Common myeloid progenitor, CD34-positive (primary cell): ENCODE measurements at regions not wholly inside any gene's neighbourhood (a gene's known extent, or its start where the extent isn't known, plus 50 kb on each side); places are given as distances from the start of the nearest gene placed in this dataset.

ENCODE experiments used
- CTCF ChIA-PET: fragments of 350-600 bp; sonication (Branson Sonifier 250); formaldehyde crosslinking; loops from one replicate; lab custom pipeline; 2021; ENCODE audit warnings: antibody characterized with exemption; lab: Charles Lee
- POLR2A ChIA-PET: fragments of 350-600 bp; sonication (Branson Sonifier 250); formaldehyde crosslinking; loops from one replicate; lab custom pipeline; 2021; ENCODE audit warnings: antibody characterized with exemption; lab: Charles Lee
- DNase-seq, 3 donors: peaks; one replicate each; pipeline versions ENCODE4 v3.0.0 to v3.0.0-alpha.2; 2013
- H3K27ac ChIP-seq, 2 experiments: 1 replicate in 1 of 2; 2 replicates in 1 of 2; pipeline ENCODE4 v1.7.0; 2013; ENCODE audit warnings: inconsistent platforms in 2 of 2, low read length in 2 of 2, mild to moderate bottlenecking in 2 of 2, low read depth in 1 of 2, moderate library complexity in 1 of 2; ENCODE audit not compliant: severe bottlenecking in 2 of 2, insufficient read depth in 1 of 2, poor library complexity in 1 of 2
- H3K27me3 ChIP-seq, 5 experiments: replicated peaks in 2 of 5; 1 replicate in 3 of 5; 2 replicates in 2 of 5; pipeline versions ENCODE4 v1.6.1 to v1.7.0; 2013; ENCODE audit warnings: low read length in 4 of 5, mild to moderate bottlenecking in 2 of 5, moderate library complexity in 2 of 5, inconsistent platforms in 1 of 5; ENCODE audit not compliant: insufficient read depth in 5 of 5, control insufficient read depth in 4 of 5
- H3K36me3 ChIP-seq, 4 experiments: 1 replicate in 2 of 4; 2 replicates in 2 of 4; pipeline versions ENCODE4 v1.6.1 to v1.7.0; 2013; ENCODE audit warnings: low read length in 3 of 4, control low read depth in 1 of 4, mild to moderate bottlenecking in 1 of 4; ENCODE audit not compliant: control insufficient read depth in 4 of 4, insufficient read depth in 4 of 4
- H3K4me1 ChIP-seq, 4 experiments: 1 replicate in 3 of 4; 2 replicates in 1 of 4; pipeline versions ENCODE4 v1.6.1 to v1.7.1; 2013; ENCODE audit warnings: low read length in 3 of 4, mild to moderate bottlenecking in 3 of 4, control low read depth in 1 of 4, inconsistent platforms in 1 of 4, moderate library complexity in 1 of 4; ENCODE audit not compliant: control insufficient read depth in 4 of 4, insufficient read depth in 4 of 4; ENCODE audit errors: control extremely low read depth in 1 of 4
- H3K4me3 ChIP-seq, 7 experiments: 1 replicate in 4 of 7; 2 replicates in 3 of 7; pipeline versions ENCODE4 v1.5.1 to v1.7.0; 2013; ENCODE audit warnings: mild to moderate bottlenecking in 7 of 7, low read length in 6 of 7, moderate library complexity in 6 of 7, inconsistent platforms in 2 of 7, low read depth in 2 of 7, control low read depth in 1 of 7; ENCODE audit not compliant: insufficient read depth in 4 of 7, control insufficient read depth in 1 of 7; ENCODE audit errors: extremely low read depth in 1 of 7
- H3K9me3 ChIP-seq, 5 experiments: 1 replicate in 4 of 5; 2 replicates in 1 of 5; pipeline versions ENCODE4 v1.6.1 to v1.7.1; 2013; ENCODE audit warnings: low read length in 4 of 5, mild to moderate bottlenecking in 2 of 5, inconsistent platforms in 1 of 5, low read depth in 1 of 5, moderate library complexity in 1 of 5; ENCODE audit not compliant: control insufficient read depth in 4 of 5, insufficient read depth in 2 of 5; ENCODE audit errors: control extremely low read depth in 1 of 5
- WGBS: methylation state at CpG from one replicate; pipeline ENCODE4 v1.1.5; 2013; ENCODE audit not compliant: insufficient coverage; 5-methylcytosine and 5-hydroxymethylcytosine counted together

DNA sequence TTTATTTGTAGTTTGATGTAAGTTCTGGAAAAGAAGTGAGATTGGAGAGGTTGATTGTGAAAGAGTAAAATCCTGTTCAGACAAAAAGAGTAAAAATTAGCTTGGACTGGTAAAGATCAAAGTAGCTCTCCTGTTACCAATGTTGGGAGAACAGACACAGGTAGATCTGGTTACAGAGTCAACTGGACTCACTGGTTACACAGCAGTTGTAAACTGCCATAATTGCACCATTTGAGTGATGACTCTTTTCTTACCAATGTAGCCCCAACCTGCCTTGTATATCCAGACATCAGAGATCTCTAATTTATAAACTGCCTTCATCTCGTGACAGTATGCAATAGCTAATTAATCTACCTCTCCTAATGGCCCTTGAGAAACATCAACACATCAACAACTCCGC is 165.6 kb upstream of the PRSS16 start:
- DNase-seq = no peak
- H3K27me3 ChIP-seq = peaks cover 6 to 42% (median 17%) of the 10 kb centered on the region in 5 experiments
- CTCF ChIA-PET = interaction anchor here (1.2 kb wide), 1 partner anchor 14 kb away, joined by 4 read pairs; no protein-coding TSS in a partner anchor

DNA sequence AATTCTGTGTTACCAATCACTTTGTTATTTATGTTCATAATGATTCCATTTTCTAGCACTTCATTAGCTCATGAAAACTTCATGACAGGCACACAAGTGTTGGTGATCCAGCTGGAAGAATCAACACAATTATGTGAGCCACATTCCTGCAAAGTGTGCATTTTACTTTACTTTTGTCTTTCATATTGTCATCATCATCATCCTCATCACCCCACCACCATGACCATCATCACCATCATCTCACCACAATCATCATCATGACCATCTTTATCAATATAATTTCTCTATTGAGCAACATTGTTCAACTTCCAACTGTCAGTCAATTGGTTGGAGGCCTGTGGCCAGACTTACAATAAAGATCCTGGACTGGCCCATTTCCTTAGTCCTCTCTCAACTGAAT is 159.4 kb upstream of the PRSS16 start:
- no peaks in the 10 kb centered on the region for H3K36me3 ChIP-seq
- CTCF ChIA-PET = interaction anchor here (1.7 kb wide), 1 partner anchor 9 kb away, joined by 7 read pairs; no protein-coding TSS in a partner anchor
- H3K27me3 ChIP-seq = peaks cover 21 to 68% (median 24%) of the 10 kb centered on the region in 5 experiments
- DNase-seq = no peak
- POLR2A ChIA-PET = no interaction called here
- H3K4me1 ChIP-seq = peaks cover 0 to 8% (median 8%) of the 10 kb centered on the region in 4 experiments
- H3K27ac ChIP-seq = no peak overlapping the region
- H3K4me3 ChIP-seq = no peak overlapping the region
- H3K9me3 ChIP-seq = no peaks in the 10 kb centered on the region

More for the DNA sequence above, 165.6 kb upstream of the PRSS16 start:
- no peaks in the 10 kb centered on the region for H3K9me3 ChIP-seq
- H3K4me3 ChIP-seq = no peak overlapping the region
- H3K36me3 ChIP-seq = no peaks in the 10 kb centered on the region
- no peak overlapping the region for H3K27ac ChIP-seq
- POLR2A ChIA-PET = no interaction called here
- WGBS = 82% methylated on average over 2 of the region's 2 CpGs
- H3K4me1 ChIP-seq = peaks cover 0 to 5% (median 4%) of the 10 kb centered on the region in 4 experiments

DNA sequence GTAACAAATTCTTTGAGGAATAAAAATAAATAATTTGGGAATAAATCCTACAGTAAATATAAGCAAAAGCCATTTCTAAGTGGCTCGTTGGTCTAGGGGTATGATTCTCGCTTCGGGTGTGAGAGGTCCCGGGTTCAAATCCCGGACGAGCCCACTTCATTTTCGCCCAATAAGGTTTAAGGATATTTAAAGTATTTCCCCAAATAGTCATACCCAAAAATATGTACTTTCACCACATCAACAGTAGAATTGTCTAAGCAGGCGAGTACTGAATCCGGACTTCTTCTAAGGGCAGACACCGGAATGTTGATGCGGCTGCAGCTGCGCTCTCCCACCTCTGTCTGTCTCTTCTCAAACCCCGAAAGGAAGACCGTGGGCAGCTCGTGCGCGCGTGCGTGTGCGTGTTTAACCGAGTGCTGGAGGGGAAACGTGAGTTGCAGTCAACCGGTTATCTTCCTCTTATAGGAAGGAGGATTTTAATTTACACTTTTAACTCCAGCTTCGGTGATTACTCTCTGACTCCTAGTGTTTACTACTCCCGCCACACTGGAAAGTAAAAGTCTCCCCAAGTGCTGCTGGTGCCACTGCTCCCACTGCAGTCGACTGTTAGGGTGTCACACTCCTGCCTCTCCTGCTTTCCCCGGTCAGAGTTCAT is 155.7 kb upstream of the PRSS16 start:
- H3K4me3 ChIP-seq = peak overlapping the region in 5 of 7 experiments; percentile 56 to 78 (median 66)
- H3K36me3 ChIP-seq = no peaks in the 10 kb centered on the region
- 0% methylated on average over 6 of the region's 27 CpGs for WGBS
- DNase-seq = peak; percentile 51 to 72 (median 57)
- H3K27ac ChIP-seq = no peak overlapping the region
- peaks cover 3 to 14% (median 11%) of the 10 kb centered on the region in 4 experiments for H3K4me1 ChIP-seq
- ChIA-PET POLR2A (interaction anchor here (0.8 kb wide), 1 partner anchor 1440 kb away, joined by 3 read pairs; no protein-coding TSS in a partner anchor), CTCF (interaction anchor here (1.2 to 1.4 kb wide), 2 partner anchors 11 to 28 kb away, joined by 3 read pairs; no protein-coding TSS in a partner anchor)
- no peaks in the 10 kb centered on the region for H3K9me3 ChIP-seq
- H3K27me3 ChIP-seq = peaks cover 28 to 76% (median 33%) of the 10 kb centered on the region in 5 experiments

DNA sequence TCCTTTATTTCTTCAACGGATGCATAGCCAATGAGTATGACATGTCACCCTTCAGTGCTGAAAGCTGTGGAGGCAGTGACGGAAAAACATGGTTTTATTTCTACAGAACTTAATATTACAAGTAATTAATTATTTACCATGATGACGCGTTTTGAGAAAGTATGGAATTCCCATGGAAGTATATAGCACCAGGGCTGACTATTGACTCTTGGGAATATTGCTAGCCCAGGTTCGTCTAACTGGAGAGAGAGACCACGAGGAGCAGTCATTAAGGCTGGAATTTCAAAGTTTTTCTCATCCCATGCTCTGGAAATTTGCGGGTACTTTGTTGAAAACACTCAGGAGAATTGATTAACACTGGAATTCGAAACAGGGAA is 155.2 kb upstream of the PRSS16 start:
- peaks cover 3 to 18% (median 15%) of the 10 kb centered on the region in 4 experiments for H3K4me1 ChIP-seq
- H3K4me3 ChIP-seq = peak overlapping the region in 5 of 7 experiments; percentile 56 to 78 (median 66)
- H3K9me3 ChIP-seq = peaks cover 0 to 2% (median 0%) of the 10 kb centered on the region in 5 experiments
- peak overlapping the region in 1 of 2 experiments; percentile 46 for H3K27ac ChIP-seq
- DNase-seq = no peak
- ChIA-PET CTCF (no interaction called here), POLR2A (interaction anchor here (0.8 kb wide), 1 partner anchor 1439 kb away, joined by 3 read pairs; no protein-coding TSS in a partner anchor)
- no peaks in the 10 kb centered on the region for H3K36me3 ChIP-seq
- WGBS = 39% methylated on average over 4 of the region's 8 CpGs
- peaks cover 27 to 79% (median 39%) of the 10 kb centered on the region in 5 experiments for H3K27me3 ChIP-seq

DNA sequence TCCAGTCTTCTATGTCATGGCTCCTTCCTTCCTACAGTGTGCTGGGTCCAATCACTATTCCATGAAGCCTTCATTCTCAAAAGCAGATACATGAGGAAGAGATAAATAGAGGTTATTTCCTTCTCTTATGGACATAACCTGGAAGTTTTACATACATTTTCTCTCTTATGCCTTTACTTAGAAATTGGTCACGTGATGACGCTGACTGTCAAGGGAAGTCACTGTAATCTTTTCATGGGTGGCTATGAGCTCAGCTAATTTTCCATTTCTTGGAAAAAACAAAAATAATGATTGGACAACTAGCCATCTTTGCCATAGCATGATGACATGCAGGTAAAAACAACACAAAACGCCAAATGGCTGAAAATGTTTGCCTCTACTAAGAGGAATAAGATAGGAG is 151.6 kb upstream of the PRSS16 start:
- Histone ChIP-seq H3K4me1 (peaks cover 3 to 19% (median 16%) of the 10 kb centered on the region in 4 experiments), H3K9me3 (peaks cover 0 to 2% (median 0%) of the 10 kb centered on the region in 5 experiments), H3K36me3 (no peaks in the 10 kb centered on the region), H3K27ac (no peak overlapping the region), H3K4me3 (no peak overlapping the region), H3K27me3 (peaks cover 24 to 64% (median 55%) of the 10 kb centered on the region in 5 experiments)
- ChIA-PET POLR2A (no interaction called here), CTCF (interaction anchor here (1.0 kb wide), 1 partner anchor 14 kb away, joined by 4 read pairs; no protein-coding TSS in a partner anchor)
- 100% methylated on average over 1 of the region's 3 CpGs for WGBS
- no peak for DNase-seq

DNA sequence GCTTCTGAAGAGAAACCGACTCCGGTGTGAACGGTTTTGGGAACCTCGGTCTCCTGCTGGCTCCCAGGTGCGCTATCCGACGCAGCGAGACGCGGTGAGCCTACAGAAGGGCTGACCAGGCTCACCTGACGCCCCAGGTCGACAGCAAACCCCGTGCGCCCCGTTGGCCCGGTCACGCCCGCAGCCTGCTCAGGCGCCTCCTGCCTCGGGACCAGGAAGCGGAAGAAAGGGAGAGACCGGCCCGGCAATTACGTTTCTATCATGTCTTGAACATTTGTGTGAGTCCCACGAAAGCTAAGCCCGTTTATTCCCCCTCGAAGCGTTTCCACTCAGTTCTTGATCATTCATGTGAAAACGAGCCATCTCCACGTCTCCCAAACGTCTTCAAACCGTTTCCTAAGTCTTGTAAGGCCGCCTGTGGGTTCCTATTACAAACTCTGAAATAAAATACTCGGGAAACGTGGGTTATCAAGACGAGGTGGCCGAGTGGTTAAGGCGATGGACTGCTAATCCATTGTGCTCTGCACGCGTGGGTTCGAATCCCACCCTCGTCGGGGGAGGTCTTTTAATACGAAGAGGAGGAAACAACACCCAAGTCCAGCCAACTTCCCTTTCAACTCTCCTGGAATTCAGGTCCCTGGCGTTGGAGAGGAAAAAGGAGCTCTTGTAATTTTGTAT is 150.5 kb upstream of the PRSS16 start:
- no peaks in the 10 kb centered on the region for H3K36me3 ChIP-seq
- H3K27ac ChIP-seq = no peak overlapping the region
- WGBS = under 1% methylated on average over 33 of the region's 45 CpGs
- CTCF ChIA-PET = no interaction called here
- peaks cover 0 to 2% (median 0%) of the 10 kb centered on the region in 5 experiments for H3K9me3 ChIP-seq
- H3K4me1 ChIP-seq = peaks cover 3 to 16% (median 12%) of the 10 kb centered on the region in 4 experiments
- peak overlapping the region; percentile 43 to 81 (median 62) for H3K4me3 ChIP-seq
- POLR2A ChIA-PET = no interaction called here
- peak; percentile 33 to 65 (median 52) for DNase-seq
- peaks cover 22 to 54% (median 46%) of the 10 kb centered on the region in 5 experiments for H3K27me3 ChIP-seq
